ENCODE measurements at regions not wholly inside any gene's neighbourhood (a gene's known extent, or its start where the extent isn't known, plus 50 kb on each side); places are given as distances from the start of the nearest gene placed in this dataset.

- TF ChIP-seq SNAI2 (CRISPR knock-in tag; IDR thresholded peaks at IDR 0.05) (no peak), ISL1 (CRISPR knock-in tag; IDR thresholded peaks at IDR 0.05) (no peak), ZFP3 (CRISPR knock-in tag; IDR thresholded peaks at IDR 0.05) (no peak), ZC3H10 (CRISPR knock-in tag; IDR thresholded peaks at IDR 0.05) (no peak), CSDC2 (CRISPR knock-in tag; IDR thresholded peaks at IDR 0.05) (no peak), GLIS3 (CRISPR knock-in tag; IDR thresholded peaks at IDR 0.05) (no peak), RARB (CRISPR knock-in tag; IDR thresholded peaks at IDR 0.05) (no peak), ZNF8 (CRISPR knock-in tag; IDR thresholded peaks at IDR 0.05) (no peak), CREB5 (CRISPR knock-in tag; IDR thresholded peaks at IDR 0.05; ENCODE audit: low read depth) (no peak)
- TF ChIP-seq, protein P1, sequence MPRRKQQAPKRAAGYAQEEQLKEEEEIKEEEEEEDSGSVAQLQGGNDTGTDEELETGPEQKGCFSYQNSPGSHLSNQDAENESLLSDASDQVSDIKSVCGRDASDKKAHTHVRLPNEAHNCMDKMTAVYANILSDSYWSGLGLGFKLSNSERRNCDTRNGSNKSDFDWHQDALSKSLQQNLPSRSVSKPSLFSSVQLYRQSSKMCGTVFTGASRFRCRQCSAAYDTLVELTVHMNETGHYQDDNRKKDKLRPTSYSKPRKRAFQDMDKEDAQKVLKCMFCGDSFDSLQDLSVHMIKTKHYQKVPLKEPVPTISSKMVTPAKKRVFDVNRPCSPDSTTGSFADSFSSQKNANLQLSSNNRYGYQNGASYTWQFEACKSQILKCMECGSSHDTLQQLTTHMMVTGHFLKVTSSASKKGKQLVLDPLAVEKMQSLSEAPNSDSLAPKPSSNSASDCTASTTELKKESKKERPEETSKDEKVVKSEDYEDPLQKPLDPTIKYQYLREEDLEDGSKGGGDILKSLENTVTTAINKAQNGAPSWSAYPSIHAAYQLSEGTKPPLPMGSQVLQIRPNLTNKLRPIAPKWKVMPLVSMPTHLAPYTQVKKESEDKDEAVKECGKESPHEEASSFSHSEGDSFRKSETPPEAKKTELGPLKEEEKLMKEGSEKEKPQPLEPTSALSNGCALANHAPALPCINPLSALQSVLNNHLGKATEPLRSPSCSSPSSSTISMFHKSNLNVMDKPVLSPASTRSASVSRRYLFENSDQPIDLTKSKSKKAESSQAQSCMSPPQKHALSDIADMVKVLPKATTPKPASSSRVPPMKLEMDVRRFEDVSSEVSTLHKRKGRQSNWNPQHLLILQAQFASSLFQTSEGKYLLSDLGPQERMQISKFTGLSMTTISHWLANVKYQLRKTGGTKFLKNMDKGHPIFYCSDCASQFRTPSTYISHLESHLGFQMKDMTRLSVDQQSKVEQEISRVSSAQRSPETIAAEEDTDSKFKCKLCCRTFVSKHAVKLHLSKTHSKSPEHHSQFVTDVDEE (CRISPR knock-in tag; IDR thresholded peaks at IDR 0.05) = no peak
- TF ChIP-seq, protein P2, sequence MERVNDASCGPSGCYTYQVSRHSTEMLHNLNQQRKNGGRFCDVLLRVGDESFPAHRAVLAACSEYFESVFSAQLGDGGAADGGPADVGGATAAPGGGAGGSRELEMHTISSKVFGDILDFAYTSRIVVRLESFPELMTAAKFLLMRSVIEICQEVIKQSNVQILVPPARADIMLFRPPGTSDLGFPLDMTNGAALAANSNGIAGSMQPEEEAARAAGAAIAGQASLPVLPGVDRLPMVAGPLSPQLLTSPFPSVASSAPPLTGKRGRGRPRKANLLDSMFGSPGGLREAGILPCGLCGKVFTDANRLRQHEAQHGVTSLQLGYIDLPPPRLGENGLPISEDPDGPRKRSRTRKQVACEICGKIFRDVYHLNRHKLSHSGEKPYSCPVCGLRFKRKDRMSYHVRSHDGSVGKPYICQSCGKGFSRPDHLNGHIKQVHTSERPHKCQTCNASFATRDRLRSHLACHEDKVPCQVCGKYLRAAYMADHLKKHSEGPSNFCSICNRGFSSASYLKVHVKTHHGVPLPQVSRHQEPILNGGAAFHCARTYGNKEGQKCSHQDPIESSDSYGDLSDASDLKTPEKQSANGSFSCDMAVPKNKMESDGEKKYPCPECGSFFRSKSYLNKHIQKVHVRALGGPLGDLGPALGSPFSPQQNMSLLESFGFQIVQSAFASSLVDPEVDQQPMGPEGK (CRISPR knock-in tag; IDR thresholded peaks at IDR 0.05; ENCODE audit: borderline replicate concordance) = no peak
These were observed 221.7 kb downstream of the HAUS1 start for GRCh38 chr18:46325895-46326294.

Data from SK-N-SH treated with all-trans-retinoic acid at 6 μM for 48 hours (cell line).